ENCODE measurements at regions not wholly inside any gene's neighbourhood (a gene's known extent, or its start where the extent isn't known, plus 50 kb on each side); places are given as distances from the start of the nearest gene placed in this dataset.

DNA sequence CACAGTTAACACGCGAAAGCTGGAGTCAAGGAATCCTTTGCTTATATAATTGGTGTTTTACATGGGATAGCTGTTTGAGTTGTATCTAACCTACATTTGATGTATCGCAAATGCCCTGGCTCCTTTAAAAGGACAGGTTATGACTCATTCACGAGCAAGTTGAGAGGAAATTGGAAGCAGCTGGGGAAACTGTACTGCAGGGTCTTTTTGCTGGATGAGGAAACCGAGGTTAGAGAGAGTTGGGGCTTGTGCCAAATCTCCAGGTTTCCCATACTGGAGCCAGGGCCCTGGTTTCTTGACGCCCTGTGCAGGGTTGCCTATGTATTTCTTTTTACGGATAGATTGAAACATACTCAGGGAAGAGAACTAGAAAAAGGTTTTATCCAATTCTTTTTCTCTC, 60.0 kb upstream of the SPTBN1 start:
- Histone ChIP-seq H3K18ac (ENCODE audit: insufficient read length, low read depth, low read length) (no peak overlapping the region), H4K20me1 (ENCODE audit: control insufficient read depth, insufficient read depth, insufficient read length) (no peaks in the 10 kb centered on the region), H3K9ac (ENCODE audit: extremely low read depth, insufficient read length, low read length) (no peak overlapping the region), H3K23me2 (ENCODE audit: insufficient read length, low read depth, low read length, poor library complexity, severe bottlenecking) (no peaks in the 10 kb centered on the region), H3K23ac (ENCODE audit: insufficient read length, low read depth, low read length) (no peak overlapping the region), H2BK120ac (ENCODE audit: low read depth, low read length, poor library complexity, severe bottlenecking) (no peak overlapping the region), H2AK5ac (ENCODE audit: insufficient read length, low read length) (no peak overlapping the region), H4K8ac (replicated peaks; ENCODE audit: insufficient read length, low read depth, low read length) (no peak overlapping the region), H3K14ac (ENCODE audit: insufficient read depth, low read length) (no peak overlapping the region), H3K4ac (ENCODE audit: low read depth, low read length) (no peak overlapping the region), H2AFZ (ENCODE audit: low read length) (no peak overlapping the region), H2BK12ac (ENCODE audit: insufficient read length, low read depth, low read length) (no peak overlapping the region), H4K91ac (ENCODE audit: insufficient read length, low read depth, low read length) (no peak overlapping the region), H3K79me1 (ENCODE audit: insufficient read depth, low read depth, low read length, poor library complexity, severe bottlenecking) (no peaks in the 10 kb centered on the region), H3T11ph (ENCODE audit: low read length) (no peak overlapping the region), H3K4me1 (ENCODE audit: insufficient read depth, low read length) (no peaks in the 10 kb centered on the region), H3K4me2 (ENCODE audit: insufficient read depth, insufficient read length, low read length) (no peak overlapping the region), H3K9me3 (ENCODE audit: control insufficient read depth, low read depth, low read length) (no peaks in the 10 kb centered on the region), H4K5ac (ENCODE audit: insufficient read length, low read depth, low read length) (no peak overlapping the region), H3K27me3 (ENCODE audit: insufficient read depth, low read length) (no peaks in the 10 kb centered on the region), H3K27ac (ENCODE audit: insufficient read length, low read depth, low read length) (no peak overlapping the region), H3K79me2 (ENCODE audit: insufficient read depth, low read length) (no peaks in the 10 kb centered on the region), H2BK20ac (ENCODE audit: low read depth, low read length, poor library complexity, severe bottlenecking) (no peak overlapping the region), H3K56ac (ENCODE audit: insufficient read length, low read depth, low read length) (no peak overlapping the region), H2BK15ac (ENCODE audit: low read depth, low read length) (no peak overlapping the region), H2BK5ac (ENCODE audit: insufficient read length, low read length) (no peak overlapping the region)
- no CpG with 5 or more reads among the region's 7 CpGs for whole genome bisulfite sequencing (ENCODE audit: extremely low coverage, insufficient read length, low lambda C conversion rate)
- H3K9me3 Mint-ChIP-seq: no peaks in the 10 kb centered on the region
- no peak for DNase-seq
- TF ChIP-seq, protein P1, sequence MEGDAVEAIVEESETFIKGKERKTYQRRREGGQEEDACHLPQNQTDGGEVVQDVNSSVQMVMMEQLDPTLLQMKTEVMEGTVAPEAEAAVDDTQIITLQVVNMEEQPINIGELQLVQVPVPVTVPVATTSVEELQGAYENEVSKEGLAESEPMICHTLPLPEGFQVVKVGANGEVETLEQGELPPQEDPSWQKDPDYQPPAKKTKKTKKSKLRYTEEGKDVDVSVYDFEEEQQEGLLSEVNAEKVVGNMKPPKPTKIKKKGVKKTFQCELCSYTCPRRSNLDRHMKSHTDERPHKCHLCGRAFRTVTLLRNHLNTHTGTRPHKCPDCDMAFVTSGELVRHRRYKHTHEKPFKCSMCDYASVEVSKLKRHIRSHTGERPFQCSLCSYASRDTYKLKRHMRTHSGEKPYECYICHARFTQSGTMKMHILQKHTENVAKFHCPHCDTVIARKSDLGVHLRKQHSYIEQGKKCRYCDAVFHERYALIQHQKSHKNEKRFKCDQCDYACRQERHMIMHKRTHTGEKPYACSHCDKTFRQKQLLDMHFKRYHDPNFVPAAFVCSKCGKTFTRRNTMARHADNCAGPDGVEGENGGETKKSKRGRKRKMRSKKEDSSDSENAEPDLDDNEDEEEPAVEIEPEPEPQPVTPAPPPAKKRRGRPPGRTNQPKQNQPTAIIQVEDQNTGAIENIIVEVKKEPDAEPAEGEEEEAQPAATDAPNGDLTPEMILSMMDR (conservative IDR thresholded peaks at IDR 0.05): no peak
- no peak overlapping the region for H3K27ac Mint-ChIP-seq
- no peaks in the 10 kb centered on the region for H3K4me1 Mint-ChIP-seq
- H3K36me3 Mint-ChIP-seq (ENCODE audit: insufficient read depth in 1 of 3, low read depth in 3 of 3): no peaks in the 10 kb centered on the region
- H3K4me3 Mint-ChIP-seq: no peak overlapping the region
- peaks cover 1% of the 10 kb centered on the region; the same call in 1 of the 2 replicates for H3K27me3 Mint-ChIP-seq (ENCODE audit: low read depth)

Measured in H9 (cell line).